ENCODE measurements at regions not wholly inside any gene's neighbourhood (a gene's known extent, or its start where the extent isn't known, plus 50 kb on each side); places are given as distances from the start of the nearest gene placed in this dataset.

DNA sequence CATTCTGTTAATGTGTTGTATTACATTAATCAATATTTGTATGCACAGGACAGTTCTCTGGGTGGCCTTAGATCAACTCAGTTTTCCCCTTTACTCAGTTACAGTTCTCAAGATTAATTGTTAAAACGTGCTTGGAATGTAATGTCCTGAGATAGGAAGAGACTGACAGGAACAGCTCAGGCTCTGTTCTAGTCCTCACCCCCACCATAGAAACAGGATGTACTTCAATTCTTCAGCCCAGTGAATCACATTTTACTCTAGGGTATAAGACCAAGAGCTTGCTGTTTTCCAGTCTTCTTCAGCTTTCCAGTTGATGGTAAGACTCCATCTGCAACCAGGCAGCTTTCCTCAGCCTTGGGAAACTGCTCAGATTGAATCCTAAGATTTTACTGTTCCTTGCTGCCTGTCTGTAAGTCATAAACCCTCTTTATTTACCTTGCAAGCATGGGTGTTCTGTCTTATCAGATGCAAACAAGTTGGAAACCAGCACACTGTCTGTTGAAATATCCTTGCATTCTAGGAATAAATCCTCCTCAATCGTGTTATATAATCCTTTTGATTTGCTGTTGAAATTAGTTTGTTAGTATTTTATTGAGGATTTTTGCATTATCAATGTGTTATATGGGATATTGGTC, 836.9 kb upstream of the PCDH9 start:
- intact Hi-C loops (cut with micrococcal nuclease) = no loop called here
- Histone ChIP-seq H3K4me1 (ENCODE audit: insufficient read depth, low read length) (no peaks in the 10 kb centered on the region), H3K27ac (ENCODE audit: low read length) (no peak overlapping the region), H3K9me3 (ENCODE audit: low read length) (no peaks in the 10 kb centered on the region), H3K79me2 (ENCODE audit: low read length) (no peaks in the 10 kb centered on the region), H3K36me3 (ENCODE audit: low read depth, low read length) (no peaks in the 10 kb centered on the region), H3K4me2 (ENCODE audit: low read length) (no peak overlapping the region), H3K27me3 (ENCODE audit: low read length) (no peaks in the 10 kb centered on the region), H3K9me2 (replicated peaks; ENCODE audit: low read length) (no peaks in the 10 kb centered on the region), H4K20me1 (ENCODE audit: low read length) (no peaks in the 10 kb centered on the region), H2AFZ (ENCODE audit: low read length) (no peak overlapping the region), H3K4me3 (ENCODE audit: low read length) (no peak overlapping the region), H3K9ac (ENCODE audit: low read length) (no peak overlapping the region), H3F3A (ENCODE audit: low read length, unreplicated experiment) (no peaks in the 10 kb centered on the region)
- no peak for DNase-seq
- ChIA-PET POLR2A (ENCODE audit: unreplicated experiment) (no interaction called here), CTCF (no interaction called here)
- peak; percentile 29; the same call in 1 of the 2 replicates for ATAC-seq
- no TSS peak for BruUV-seq (replicated peaks)
- TF ChIP-seq EZH2 (IDR thresholded peaks at IDR 0.05; ENCODE audit: low read length, unreplicated experiment) (no peak), EZH2phosphoT487 (IDR thresholded peaks at IDR 0.05; ENCODE audit: borderline replicate concordance, low read length) (no peak)
- TF ChIP-seq, protein P1, sequence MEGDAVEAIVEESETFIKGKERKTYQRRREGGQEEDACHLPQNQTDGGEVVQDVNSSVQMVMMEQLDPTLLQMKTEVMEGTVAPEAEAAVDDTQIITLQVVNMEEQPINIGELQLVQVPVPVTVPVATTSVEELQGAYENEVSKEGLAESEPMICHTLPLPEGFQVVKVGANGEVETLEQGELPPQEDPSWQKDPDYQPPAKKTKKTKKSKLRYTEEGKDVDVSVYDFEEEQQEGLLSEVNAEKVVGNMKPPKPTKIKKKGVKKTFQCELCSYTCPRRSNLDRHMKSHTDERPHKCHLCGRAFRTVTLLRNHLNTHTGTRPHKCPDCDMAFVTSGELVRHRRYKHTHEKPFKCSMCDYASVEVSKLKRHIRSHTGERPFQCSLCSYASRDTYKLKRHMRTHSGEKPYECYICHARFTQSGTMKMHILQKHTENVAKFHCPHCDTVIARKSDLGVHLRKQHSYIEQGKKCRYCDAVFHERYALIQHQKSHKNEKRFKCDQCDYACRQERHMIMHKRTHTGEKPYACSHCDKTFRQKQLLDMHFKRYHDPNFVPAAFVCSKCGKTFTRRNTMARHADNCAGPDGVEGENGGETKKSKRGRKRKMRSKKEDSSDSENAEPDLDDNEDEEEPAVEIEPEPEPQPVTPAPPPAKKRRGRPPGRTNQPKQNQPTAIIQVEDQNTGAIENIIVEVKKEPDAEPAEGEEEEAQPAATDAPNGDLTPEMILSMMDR (conservative IDR thresholded peaks at IDR 0.05; ENCODE audit: low read depth, low read length) = no peak

DNA sequence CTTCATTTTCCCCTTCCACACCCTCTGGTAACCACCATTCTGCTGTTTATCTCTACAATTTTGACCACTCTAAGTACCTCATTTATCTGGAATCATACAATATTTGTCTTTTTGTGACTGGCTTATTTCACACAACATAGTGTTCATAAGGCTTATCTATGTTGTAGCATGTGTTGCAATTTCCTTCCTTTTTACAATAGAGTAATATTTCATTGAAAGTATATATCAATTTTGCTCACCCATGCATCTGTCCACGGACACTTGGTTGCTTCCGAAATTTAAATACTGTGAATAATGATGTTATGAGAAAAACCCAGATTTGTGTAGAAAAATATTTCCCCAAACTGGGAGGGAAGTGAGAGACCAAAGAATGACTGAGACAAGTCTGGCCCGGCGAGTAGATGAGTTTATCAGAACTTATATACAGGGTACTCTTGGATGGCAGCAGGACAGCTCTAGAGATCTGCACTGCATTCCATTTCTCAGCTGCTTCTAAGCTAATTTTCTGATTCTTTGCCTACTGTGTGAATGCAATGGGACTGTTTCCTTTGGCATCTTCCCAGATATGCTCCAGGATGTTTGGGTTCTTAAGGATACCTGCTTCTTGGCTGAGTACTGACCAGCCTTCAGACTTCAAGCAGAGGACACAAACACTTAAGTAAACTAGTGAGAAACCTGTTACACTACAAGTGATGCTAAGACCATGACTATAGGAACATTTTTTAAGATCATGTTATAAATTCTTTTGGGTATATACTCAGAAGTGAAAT, 834.0 kb upstream of the PCDH9 start:
- DNase-seq (no peak), ATAC-seq (no peak)
- ChIA-PET CTCF (no interaction called here), POLR2A (ENCODE audit: unreplicated experiment) (no interaction called here)
- H3F3A ChIP-seq (ENCODE audit: low read length, unreplicated experiment) = no peaks in the 10 kb centered on the region
- H3K36me3 ChIP-seq (ENCODE audit: low read depth, low read length) = no peaks in the 10 kb centered on the region
- no peaks in the 10 kb centered on the region for H3K9me3 ChIP-seq (ENCODE audit: low read length)
- TF ChIP-seq EZH2phosphoT487 (IDR thresholded peaks at IDR 0.05; ENCODE audit: borderline replicate concordance, low read length) = no peak
- TF ChIP-seq EZH2 (IDR thresholded peaks at IDR 0.05; ENCODE audit: low read length, unreplicated experiment) = no peak
- TF ChIP-seq, protein P1 (conservative IDR thresholded peaks at IDR 0.05; ENCODE audit: low read depth, low read length) = no peak
- intact Hi-C loops (cut with micrococcal nuclease) = no loop called here
- H2AFZ ChIP-seq (ENCODE audit: low read length) = no peak overlapping the region
- no peak overlapping the region for H3K4me2 ChIP-seq (ENCODE audit: low read length)
- H4K20me1 ChIP-seq (ENCODE audit: low read length) = no peaks in the 10 kb centered on the region
- no peaks in the 10 kb centered on the region for H3K9me2 ChIP-seq (replicated peaks; ENCODE audit: low read length)
- H3K9ac ChIP-seq (ENCODE audit: low read length) = no peak overlapping the region
- H3K27me3 ChIP-seq (ENCODE audit: low read length) = no peaks in the 10 kb centered on the region
- H3K27ac ChIP-seq (ENCODE audit: low read length) = no peak overlapping the region
- H3K4me1 ChIP-seq (ENCODE audit: insufficient read depth, low read length) = no peaks in the 10 kb centered on the region
- BruUV-seq (replicated peaks) = no TSS peak
- no peak overlapping the region for H3K4me3 ChIP-seq (ENCODE audit: low read length)
- H3K79me2 ChIP-seq (ENCODE audit: low read length) = no peaks in the 10 kb centered on the region

DNA sequence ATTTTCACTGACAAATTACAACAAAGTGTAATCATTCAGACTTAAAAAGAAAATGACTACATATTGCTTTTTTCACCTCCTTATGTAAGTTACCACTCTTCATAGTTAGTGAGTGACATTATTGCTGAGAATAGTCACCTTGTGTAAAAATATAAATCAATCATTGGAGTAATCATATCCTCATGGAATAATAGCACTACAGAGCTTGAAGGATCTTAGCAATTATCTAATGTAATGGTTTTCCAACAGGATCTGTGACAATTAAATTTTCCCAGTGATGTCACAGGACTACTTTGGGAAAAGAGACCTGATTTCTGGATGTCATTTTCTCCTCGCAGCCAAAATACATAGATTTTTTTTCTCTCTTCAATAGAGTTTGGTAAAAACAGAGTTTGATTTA, 833.0 kb upstream of the PCDH9 start:
- ChIA-PET POLR2A (ENCODE audit: unreplicated experiment) (no interaction called here), CTCF (no interaction called here)
- H3K27me3 ChIP-seq (ENCODE audit: low read length) = no peaks in the 10 kb centered on the region
- no peaks in the 10 kb centered on the region for H4K20me1 ChIP-seq (ENCODE audit: low read length)
- no peaks in the 10 kb centered on the region for H3K4me1 ChIP-seq (ENCODE audit: insufficient read depth, low read length)
- TF ChIP-seq EZH2phosphoT487 (IDR thresholded peaks at IDR 0.05; ENCODE audit: borderline replicate concordance, low read length) (no peak), EZH2 (IDR thresholded peaks at IDR 0.05; ENCODE audit: low read length, unreplicated experiment) (no peak)
- TF ChIP-seq, protein P1 (conservative IDR thresholded peaks at IDR 0.05; ENCODE audit: low read depth, low read length) = no peak
- H3K9me3 ChIP-seq (ENCODE audit: low read length) = no peaks in the 10 kb centered on the region
- ATAC-seq (no peak), DNase-seq (no peak)
- no peaks in the 10 kb centered on the region for H3K79me2 ChIP-seq (ENCODE audit: low read length)
- H3K9me2 ChIP-seq (replicated peaks; ENCODE audit: low read length) = no peaks in the 10 kb centered on the region
- H3K9ac ChIP-seq (ENCODE audit: low read length) = no peak overlapping the region
- H3K27ac ChIP-seq (ENCODE audit: low read length) = no peak overlapping the region
- H3F3A ChIP-seq (ENCODE audit: low read length, unreplicated experiment) = no peaks in the 10 kb centered on the region
- H3K4me2 ChIP-seq (ENCODE audit: low read length) = no peak overlapping the region
- H2AFZ ChIP-seq (ENCODE audit: low read length) = no peak overlapping the region
- no TSS peak for BruUV-seq (replicated peaks)
- no peak overlapping the region for H3K4me3 ChIP-seq (ENCODE audit: low read length)
- H3K36me3 ChIP-seq (ENCODE audit: low read depth, low read length) = no peaks in the 10 kb centered on the region
- intact Hi-C loops (cut with micrococcal nuclease) = no loop called here

Measured in PC-3 (cell line).